ENCODE measurements at regions not wholly inside any gene's neighbourhood (a gene's known extent, or its start where the extent isn't known, plus 50 kb on each side); places are given as distances from the start of the nearest gene placed in this dataset.
A peak's percentile ranks its signal among the peaks of the same experiment; 100 is the strongest.

DNA sequence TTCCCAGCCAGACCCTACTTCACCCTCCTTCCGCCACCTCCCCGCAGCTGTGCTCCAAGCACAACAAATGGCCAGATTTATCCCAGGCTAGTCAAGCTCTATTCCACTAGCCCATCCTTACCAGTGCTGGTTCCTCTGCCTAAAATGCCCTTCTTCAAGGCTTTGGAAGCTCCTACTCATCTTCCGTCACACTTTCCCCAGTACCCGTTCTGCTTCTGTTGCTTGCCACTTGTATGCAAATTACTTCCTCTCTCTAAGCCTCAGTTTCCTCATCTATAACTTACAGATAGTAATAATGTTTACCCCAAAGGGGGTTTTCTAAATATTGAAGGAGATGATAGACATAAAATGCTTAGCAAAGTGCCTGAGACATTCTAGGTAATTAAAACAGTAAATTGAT, 193.1 kb downstream of the MAFB start:
- DNase-seq (ENCODE audit: low read depth in 4 of 4, low spot score in 3 of 4) = no peak

DNA sequence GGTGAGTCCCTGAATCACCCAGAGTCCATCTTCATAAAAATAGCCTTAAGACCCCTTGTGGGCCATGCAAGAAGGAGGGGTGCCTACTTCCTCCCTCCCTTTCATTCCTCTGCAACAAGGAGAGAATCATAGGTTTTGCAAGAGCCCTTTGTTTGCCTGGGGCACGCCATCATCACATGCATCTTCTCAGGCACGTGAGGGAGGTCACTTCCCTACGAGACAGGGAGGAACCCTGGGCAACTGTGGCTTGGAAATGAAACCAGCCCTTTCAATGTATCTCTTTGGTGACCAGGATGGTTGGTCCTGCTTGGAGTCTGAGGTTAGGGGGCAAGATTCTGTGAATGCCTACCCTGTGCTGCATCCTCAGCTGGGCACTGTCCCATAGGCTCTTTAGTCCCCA, 194.8 kb downstream of the MAFB start:
- DNase-seq (ENCODE audit: low read depth in 4 of 4, low spot score in 3 of 4) = no peak

DNA sequence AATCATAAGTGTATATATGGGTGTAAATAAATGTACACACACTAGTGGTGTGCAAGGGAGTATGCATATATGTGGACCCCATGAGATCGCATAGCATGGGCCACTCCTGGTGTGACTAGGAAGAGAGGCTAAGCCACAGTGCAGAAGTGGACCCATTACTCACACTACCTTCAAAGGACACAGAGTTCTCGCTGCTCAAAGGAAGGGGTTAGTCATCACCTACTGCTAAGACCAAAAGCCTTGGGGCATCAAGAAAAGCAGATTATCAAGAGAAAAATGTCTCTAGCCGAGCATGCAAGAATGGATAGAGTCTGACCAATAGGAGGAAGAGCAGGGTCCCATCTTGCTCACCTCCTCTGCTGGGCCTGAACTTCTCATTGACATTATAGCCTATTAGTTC, 195.5 kb downstream of the MAFB start:
- DNase-seq (ENCODE audit: low read depth in 4 of 4, low spot score in 3 of 4) = no peak

DNA sequence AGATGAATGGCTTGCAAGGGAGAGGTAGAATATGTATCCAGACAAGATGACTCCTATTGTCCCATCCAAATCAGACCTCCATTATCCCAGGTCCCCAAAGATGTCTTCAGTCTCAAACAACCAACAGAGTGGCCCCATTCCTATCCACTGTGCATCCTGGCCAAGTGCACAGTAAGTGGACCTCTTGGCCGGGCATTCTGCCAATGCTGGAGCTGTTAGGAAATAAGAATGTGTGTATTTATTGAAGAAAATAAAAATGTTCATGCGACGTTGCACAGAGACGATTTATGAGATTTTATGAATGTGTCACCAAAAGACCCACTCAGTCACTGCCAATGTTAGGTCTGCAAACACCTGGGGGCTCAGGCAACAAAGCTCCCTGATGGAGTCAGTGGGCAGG, 196.0 kb downstream of the MAFB start:
- peak; percentile 30 to 38 (median 32) for DNase-seq (ENCODE audit: low read depth in 4 of 4, low spot score in 3 of 4)

DNA sequence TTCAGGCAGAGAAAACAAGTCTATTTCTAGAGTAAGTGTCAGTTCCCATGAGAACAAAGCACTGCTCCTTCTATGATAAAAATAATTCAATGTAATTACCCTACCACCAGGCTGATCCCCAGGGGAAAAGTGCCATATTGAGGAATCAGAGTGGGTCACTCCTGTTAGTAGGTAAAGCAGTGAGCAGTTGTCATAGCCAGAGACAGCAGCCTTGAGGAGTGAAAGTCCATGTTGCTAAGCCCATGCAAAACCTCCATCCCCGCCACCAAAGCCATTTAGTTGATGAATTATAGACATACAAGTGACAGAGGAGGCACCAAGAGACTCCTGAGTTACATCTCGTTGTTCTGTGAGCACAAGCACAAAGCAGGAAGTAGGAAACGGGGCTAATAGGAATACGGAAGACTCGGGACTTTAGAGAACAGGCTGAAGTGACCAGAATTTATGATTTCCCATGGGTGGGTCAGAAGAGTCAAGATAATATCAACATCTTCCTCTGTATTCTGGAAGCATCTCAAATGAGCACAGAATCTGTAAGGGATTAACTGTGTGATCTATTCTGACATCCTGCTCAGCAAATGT, 197.9 kb downstream of the MAFB start:
- no peak for DNase-seq (ENCODE audit: low read depth in 4 of 4, low spot score in 3 of 4)

DNA sequence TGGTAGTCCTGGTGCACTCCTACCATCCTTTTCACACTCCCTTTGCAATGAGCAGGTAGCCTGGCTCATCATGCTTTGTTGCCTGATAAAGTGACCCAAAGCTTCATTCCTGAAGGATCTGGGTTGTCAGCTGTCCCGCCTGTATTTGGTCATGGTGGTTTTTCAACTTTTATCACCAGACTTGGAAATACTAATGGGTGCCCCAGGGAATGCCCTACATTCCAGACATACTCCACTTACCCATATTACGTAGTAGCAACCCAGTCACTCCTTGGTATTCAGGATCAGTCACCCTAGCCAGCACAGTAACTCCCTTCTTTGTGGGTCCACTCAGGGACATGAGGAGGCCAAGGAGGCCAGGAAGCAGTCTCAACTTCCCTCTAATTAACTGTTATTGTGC, 199.2 kb downstream of the MAFB start:
- DNase-seq (ENCODE audit: low read depth in 4 of 4, low spot score in 3 of 4) = no peak

DNA sequence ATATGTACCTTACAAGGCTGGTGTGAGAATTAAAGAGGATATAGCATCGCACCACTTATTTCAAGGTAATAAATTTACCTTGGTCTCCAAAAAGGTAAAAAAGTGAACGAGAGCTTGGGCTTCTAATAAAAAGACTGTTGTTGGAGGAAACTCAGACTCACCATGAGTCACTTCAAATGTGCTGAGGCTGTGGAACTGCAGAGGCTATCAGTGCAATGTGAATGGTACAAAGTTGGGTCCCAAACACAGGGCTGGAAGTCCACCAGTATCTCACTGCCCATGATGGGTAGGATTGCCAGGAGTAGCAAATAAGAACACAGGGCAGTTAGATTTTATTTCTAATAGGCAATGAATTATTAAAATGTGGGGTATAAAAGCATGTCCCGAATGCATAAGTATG, 200.6 kb downstream of the MAFB start:
- DNase-seq (ENCODE audit: low read depth in 4 of 4, low spot score in 3 of 4) = no peak

DNA sequence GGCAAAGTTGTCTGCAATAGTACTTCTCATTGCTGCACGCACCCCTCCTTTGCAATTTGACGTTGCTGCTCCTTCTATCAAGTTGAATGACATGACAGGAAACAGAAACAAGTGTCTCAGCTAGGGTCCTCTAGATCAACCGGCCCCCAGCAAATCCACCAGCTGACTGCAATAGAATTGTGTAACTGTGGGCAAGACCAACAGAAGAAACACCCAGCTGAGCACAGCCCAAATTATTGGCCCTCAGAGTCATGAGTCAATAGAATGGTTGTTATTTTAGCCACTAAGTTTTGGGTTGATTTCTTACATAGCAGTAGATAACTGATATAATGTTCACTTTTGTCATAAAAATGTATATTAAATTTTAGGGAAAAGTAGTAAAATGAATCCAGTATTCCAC, 202.7 kb downstream of the MAFB start:
- DNase-seq (ENCODE audit: low read depth in 4 of 4, low spot score in 3 of 4) = no peak

DNA sequence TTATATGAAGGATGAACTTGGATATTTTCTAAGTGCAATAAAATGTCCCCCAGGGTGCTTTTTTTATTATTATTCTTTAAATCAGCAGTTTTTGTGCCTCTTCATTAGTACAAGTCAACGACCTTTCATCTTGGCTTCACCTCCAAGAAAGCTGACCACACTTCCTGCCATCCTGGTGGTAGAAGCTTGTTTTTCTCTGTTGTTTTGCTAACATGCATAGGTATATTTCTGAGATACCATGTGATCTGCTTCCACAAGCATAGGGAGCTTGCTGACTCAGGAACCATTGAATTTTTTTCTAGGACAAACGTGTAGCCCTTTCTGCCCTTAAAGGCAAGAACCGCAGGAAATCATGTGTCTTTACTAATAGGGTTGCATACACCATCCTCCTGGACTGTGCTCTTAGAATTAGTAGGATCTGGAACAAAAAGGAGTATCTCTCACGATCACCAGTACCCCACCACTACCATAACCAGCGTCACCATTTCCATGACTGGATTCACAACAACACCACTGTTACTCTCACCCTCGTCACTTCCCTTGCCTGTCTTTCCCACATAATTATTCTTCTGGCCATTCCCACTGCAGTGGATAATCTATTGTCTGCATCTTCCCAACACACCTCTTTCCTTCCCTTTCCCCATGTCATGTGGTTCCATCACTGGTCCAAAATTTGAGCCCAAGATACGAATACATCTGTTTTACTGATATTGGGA, 207.1 kb downstream of the MAFB start:
- no peak for DNase-seq (ENCODE audit: low read depth in 4 of 4, low spot score in 3 of 4)

DNA sequence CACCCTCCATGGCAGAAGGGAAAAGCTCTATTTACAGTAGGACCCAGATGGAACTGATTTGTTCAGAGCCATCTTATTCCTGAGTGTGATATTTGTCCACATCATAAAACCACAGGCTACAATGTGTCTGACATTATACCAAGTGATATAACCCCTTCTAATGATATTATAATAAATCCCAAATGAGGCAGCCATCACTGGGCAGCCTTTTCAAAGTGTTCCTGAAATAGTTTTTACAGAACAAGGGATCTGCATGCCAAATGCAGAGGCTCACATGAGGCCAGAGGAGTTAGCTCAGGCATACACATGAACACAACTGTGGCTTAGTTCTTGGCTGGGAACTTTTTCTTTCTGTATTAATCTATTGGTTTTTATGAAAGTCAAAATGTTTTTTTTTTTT, 207.7 kb downstream of the MAFB start:
- DNase-seq (ENCODE audit: low read depth in 4 of 4, low spot score in 3 of 4) = no peak

DNA sequence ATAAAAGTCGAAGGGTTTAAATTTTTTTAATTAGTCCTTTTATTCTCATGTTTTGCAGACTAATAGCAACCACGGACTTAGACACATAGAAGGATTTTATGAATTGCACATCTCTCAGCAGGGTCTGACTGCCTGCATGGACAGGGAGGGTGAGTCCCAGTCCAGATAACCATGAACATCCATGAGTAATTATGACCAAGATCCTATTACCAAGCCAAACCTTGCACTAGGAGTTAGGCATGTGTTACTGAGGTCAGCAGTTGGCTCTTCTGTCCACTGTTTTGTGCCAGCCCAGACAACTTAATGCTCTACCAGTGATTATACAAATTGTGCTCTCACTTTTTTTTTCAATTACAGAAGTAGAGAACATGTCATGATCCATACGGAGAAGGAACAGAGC, 211.2 kb downstream of the MAFB start:
- DNase-seq (ENCODE audit: low read depth in 4 of 4, low spot score in 3 of 4) = no peak

DNA sequence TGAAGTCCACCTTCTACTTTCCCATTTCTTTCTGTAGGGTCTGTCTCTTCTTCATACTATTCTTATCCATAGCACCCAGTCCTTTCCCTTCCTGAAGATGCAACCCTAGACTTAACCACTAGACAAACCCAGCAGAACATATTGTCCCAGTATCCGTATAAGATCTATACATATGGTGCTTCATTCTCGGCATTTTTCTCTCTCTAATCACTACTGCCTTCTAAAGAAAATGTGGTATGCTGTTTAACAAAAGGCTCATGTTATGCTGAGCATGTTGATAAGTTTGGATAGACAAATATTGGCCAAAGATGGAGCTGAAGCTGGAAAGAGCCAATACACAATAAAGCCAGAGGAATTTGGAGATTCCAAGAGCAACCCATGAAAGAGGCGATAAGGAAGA, 212.6 kb downstream of the MAFB start:
- DNase-seq (ENCODE audit: low read depth in 4 of 4, low spot score in 3 of 4) = no peak

DNA sequence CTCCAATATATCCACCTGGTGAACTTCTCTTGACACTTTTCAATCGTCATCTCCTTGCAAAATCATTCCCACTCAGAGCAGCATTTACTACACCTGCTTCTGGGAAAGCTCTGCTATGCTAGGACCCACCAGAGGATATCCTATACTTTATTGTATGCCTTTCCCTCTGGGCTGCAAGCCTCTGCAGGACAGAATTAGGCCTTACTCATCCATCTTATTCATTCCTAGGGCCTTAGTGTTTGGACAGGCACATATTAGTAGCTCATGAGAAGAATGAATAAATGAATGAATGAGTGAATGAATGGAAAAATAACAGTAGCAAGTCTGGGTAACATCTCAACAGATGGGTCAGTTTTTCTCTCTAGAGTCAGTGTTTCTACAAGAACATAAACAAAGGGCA, 216.1 kb downstream of the MAFB start:
- DNase-seq (ENCODE audit: low read depth in 4 of 4, low spot score in 3 of 4) = no peak

DNA sequence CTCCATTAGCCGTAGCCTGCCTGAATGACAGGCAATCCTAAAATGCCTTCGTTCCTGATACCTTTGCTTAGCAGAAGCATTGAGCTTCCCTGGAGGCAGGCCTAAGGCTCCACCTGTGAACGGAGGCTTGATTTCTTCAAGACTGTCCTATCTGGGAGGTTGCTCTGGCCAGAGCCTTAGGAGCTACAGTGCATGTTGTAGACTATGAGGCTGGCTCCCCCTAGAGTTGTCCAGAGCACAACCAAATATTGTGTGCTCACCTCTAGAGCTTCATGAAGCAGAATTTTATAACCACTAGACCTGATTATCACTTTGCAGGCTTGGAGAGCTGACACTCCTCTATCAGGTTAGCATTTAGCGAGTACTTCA, 217.8 kb downstream of the MAFB start:
- DNase-seq (ENCODE audit: low read depth in 4 of 4, low spot score in 3 of 4) = no peak

DNA sequence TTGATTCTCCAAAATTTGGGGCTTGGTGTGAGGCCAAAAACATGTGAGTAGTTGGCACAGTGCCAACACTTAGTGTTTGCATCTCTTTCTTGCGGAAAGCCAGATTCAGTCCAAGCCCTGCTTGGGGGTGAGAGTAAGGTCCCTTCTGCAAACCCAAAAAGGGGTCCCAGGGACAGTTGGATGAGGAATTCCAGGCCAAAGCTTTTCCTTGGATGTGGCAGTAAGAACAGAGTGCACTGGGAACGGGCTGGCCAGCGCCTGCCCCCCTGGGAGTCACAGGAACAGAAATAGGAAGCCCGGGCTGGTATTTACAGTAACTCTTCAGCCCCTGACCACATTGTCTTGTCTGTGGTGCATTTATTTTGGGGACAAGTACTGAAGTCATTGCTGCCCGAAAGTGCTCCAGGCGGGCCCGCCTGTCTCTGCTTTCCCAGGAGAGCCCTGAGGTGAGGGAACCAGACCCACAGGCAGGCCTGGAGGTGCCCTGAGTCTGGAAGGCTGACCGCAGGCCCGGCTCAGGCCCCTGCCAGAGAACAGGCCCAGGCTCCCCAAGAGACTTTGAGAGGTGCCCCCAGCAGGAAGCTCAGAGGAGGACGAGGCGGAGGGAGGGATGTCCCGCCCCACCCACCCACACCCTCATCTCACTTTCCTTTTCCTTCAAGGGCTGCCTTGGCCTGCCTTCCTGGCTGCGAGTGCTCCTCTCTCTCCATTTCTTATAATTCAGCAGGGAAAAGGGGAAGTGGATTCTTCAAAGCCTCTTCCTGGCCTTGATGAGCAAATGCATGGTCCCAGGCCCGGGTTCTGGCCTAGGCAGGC, 218.4 kb downstream of the MAFB start:
- DNase-seq (ENCODE audit: low read depth in 4 of 4, low spot score in 3 of 4) = no peak

DNA sequence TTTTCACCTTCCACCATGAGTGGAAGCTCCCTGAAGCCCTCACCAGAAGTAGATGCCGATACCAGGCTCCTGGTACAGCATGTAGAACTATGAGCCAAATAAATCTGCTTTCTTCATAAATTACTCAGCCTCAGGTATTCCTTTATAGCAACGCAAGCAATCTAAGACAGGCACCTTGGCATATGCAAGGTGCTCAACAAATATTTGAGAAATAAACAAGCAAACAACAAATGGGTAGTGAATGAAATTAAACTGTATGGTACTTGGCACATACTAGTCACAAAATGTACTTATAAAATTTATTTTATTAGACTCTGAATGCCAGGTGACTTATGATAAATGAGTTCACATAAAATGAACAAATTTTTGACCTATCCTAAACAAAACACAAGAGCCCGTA, 220.3 kb downstream of the MAFB start:
- DNase-seq (ENCODE audit: low read depth in 4 of 4, low spot score in 3 of 4) = no peak

DNA sequence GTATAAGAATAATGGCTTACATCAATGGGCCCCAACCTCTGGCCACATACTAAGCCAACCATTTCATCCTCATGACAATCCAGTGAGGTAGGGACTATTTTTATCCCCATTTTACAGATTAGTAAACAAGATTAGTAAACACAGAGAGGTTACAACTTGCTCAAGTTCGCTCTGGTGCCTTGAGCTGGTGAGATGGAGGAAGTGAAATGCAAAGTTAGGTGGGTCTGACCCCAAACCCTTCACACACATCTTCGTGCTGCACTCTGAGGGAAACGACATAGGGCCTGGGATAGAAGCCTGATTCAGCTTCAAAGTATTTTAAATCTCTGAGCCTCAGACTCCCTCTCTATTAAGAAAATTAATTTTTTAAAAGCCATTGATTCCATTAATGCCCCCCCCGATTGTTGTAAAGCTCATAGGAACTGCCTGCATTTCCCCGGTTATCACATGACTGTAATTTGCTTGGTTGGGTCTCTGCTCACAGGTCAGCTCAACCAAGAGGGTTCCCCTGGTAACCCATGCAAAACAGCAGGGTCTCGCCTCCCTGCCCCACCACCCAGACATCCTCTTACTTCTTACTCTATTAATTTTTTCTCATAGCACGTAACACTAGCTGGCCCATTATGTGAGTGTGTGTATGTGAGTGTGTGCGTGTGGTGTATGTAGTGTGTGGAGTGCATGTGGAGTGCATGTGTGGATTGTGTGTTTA, 221.2 kb downstream of the MAFB start:
- no peak for DNase-seq (ENCODE audit: low read depth in 4 of 4, low spot score in 3 of 4)

DNA sequence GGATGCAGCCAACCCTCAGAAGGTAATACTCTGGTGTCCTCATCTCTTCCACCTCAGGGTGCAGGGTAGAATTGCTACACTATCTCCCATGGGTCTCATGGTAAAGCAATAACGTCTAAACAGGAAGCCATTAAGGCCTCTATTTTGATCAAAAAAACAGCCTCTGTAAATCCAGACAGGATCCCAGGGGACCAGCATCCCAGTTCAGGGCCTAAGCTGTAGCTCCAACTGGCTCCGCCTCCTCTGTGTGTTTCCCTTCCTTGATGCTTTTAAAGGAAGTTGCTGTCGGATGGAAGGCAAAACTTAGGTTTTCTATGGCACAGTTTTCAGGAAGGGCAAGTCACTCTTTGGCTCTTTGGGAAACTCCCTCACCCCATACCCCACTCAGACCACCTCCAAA, 222.0 kb downstream of the MAFB start:
- no peak for DNase-seq (ENCODE audit: low read depth in 4 of 4, low spot score in 3 of 4)

DNA sequence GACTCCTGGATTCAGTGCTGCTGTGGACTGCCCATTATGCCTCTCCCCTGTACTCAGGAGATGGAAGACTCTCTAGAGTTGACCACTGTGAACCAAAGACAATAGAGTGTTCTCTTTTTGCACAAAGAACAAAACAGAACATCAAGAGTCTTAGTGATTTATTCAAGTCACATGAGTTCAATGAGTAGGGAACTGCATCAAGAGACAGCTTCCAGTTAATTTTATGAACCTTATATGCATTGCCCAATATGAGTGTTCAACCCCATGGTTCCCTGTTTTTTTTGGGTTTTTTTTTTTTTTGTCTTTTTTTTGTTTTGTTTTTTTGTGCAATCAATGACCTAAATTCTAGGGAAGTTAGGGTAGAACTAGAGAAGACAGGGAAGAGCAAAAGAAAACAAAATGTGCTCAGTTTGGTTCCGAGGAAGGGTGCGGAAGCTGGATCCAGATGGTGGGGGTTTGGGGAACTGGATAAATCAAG, 224.3 kb downstream of the MAFB start:
- no peak for DNase-seq (ENCODE audit: low read depth in 4 of 4, low spot score in 3 of 4)

DNA sequence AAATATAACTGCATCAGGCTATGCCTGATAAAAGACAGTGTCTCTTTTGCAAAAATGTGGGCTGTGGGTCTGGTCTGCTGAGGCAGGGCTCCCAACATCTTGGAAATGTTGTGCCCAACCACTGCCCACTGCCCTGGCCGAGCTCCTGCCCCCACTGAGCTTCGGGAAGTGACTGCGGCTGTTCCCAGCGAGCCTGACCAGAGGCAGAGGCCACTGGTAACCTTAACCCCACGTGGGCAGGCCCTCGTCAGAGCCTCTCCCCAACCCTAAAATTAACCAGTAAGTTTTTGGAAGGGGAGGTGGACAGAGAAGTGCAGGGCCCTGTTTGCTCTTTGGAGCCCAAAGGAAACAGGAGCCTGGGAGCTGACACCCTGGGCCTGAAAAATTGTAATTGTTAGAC, 225.9 kb downstream of the MAFB start:
- no peak for DNase-seq (ENCODE audit: low read depth in 4 of 4, low spot score in 3 of 4)

DNA sequence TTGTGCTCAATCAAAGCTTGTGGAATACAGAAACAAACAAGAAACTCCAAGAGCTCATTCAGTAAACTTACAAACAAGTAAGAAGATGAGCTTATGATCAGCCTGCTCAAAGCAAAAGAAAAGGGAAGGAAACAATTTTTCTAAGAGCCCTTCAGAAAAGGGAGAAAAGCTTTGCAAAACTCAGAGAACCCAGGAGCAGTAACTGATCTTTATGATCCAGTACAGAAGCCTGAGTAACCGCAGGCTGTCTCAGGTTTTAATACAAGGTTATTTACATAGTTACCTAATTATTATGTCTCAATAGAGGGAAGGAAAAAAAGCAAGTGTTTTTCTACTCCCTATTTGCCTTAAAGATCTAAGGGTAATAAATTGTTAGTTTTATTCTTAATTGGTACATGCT, 226.5 kb downstream of the MAFB start:
- no peak for DNase-seq (ENCODE audit: low read depth in 4 of 4, low spot score in 3 of 4)
